WERI-Rb-1 (cell line): ENCODE measurements at regions not wholly inside any gene's neighbourhood (a gene's known extent, or its start where the extent isn't known, plus 50 kb on each side); places are given as distances from the start of the nearest gene placed in this dataset.

Experiments
- DNase-seq: peaks from one replicate; pipeline ENCODE4 v3.0.0-alpha.2; 2020
- H3K27ac ChIP-seq: fragments of 250-450 bp; sonication (Bioruptor Pico); 2 replicates; pipeline ENCODE4 v1.5.1; 2020; ENCODE audit warnings: mild to moderate bottlenecking, moderate library complexity
- H3K27me3 ChIP-seq: fragments of 250-450 bp; sonication (Bioruptor Pico); 2 replicates; pipeline ENCODE4 v1.5.1; 2021; ENCODE audit warnings: mild to moderate bottlenecking, low read depth, moderate library complexity; ENCODE audit not compliant: insufficient read depth, severe bottlenecking
- H3K36me3 ChIP-seq: fragments of 250-450 bp; sonication (Bioruptor Pico); 2 replicates; pipeline ENCODE4 v1.5.1; 2020; ENCODE audit warnings: mild to moderate bottlenecking, moderate library complexity
- H3K4me3 ChIP-seq: 2 replicates; pipeline ENCODE4 v1.5.1; 2011; ENCODE audit warnings: low read depth, mild to moderate bottlenecking, control low read depth, low read length
- H3K9me3 ChIP-seq: fragments of 250-450 bp; sonication (Bioruptor Pico); 2 replicates; pipeline ENCODE4 v1.5.1; 2021; ENCODE audit warnings: mild to moderate bottlenecking, moderate library complexity; ENCODE audit not compliant: severe bottlenecking
- TF ChIP-seq, protein P1 (sequence below): IDR thresholded peaks from 2 replicates; pipeline ENCODE4 v1.5.1; 2011; ENCODE audit warnings: low read depth, mild to moderate bottlenecking, control low read depth, inconsistent platforms, low read length

DNA sequence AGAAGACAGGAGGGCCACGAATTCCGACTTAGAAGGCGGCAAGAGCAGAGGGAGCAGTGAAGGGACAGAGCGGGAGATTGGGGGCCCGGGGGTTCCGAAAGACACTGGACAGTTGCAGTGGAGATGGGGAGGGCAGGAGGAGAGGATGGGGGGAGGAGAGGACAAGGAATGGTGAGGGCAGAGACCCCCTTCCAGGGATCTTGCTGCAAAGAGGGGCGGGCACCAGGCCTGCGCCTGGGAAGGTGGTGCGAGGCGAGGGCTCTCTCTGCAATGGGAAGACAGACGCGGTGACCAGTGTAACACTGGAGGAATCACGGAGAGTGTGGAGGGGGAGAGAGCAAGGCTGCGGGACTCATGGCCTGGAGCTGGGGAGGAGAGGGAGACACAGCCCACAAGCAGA lies 185.2 kb downstream of the RBFOX3 start:
- no peaks in the 10 kb centered on the region for H3K27me3 ChIP-seq

GRCh38 chr17:79424471-79425185 lies 186.2 kb downstream of the RBFOX3 start:
- no peak overlapping the region for H3K27ac ChIP-seq

More for the DNA sequence above, 185.2 kb downstream of the RBFOX3 start:
- Histone ChIP-seq H3K27ac (no peak overlapping the region), H3K4me3 (no peak overlapping the region), H3K9me3 (no peaks in the 10 kb centered on the region), H3K36me3 (no peaks in the 10 kb centered on the region; the same call in 1 of the 2 replicates)
- DNase-seq: no peak
- TF ChIP-seq, protein P1, sequence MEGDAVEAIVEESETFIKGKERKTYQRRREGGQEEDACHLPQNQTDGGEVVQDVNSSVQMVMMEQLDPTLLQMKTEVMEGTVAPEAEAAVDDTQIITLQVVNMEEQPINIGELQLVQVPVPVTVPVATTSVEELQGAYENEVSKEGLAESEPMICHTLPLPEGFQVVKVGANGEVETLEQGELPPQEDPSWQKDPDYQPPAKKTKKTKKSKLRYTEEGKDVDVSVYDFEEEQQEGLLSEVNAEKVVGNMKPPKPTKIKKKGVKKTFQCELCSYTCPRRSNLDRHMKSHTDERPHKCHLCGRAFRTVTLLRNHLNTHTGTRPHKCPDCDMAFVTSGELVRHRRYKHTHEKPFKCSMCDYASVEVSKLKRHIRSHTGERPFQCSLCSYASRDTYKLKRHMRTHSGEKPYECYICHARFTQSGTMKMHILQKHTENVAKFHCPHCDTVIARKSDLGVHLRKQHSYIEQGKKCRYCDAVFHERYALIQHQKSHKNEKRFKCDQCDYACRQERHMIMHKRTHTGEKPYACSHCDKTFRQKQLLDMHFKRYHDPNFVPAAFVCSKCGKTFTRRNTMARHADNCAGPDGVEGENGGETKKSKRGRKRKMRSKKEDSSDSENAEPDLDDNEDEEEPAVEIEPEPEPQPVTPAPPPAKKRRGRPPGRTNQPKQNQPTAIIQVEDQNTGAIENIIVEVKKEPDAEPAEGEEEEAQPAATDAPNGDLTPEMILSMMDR: no peak

DNA sequence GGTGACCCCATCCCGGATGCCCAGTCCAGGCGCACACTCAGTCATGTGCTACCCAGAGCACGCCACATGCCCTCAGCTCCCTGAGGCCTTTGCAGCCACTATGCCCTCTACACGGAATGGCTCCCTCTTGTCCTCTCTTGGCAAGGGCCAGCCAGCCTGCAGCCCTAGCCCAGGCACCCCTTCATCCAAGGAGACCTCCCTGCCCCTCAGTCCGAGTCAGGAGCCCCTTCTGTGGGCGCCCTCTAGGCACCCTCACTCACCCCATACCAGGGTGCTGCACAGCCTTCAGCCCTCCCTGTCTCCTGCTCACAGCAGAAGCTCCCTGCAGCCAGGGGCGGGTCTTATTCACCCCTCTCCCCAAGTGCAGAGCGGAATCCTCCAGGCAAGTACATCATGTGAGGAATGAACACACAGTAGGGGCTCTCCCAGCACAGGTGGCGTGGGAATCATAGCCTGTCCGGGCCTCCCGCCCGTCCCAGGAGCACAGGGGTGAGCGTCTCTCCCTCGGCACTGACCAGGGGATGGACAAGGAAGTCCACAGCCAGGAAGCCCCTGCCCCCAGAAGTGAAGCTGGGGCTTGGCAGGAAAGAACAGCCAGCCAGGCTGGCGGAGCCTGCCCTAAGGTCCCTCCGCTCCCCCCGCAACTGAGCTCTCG lies 186.9 kb downstream of the RBFOX3 start:
- Histone ChIP-seq H3K36me3 (no peaks in the 10 kb centered on the region; the same call in 1 of the 2 replicates), H3K27me3 (no peaks in the 10 kb centered on the region), H3K9me3 (no peaks in the 10 kb centered on the region), H3K27ac (no peak overlapping the region), H3K4me3 (no peak overlapping the region)
- TF ChIP-seq, protein P1: no peak
- no peak for DNase-seq

More at GRCh38 chr17:79424471-79425185, 186.2 kb downstream of the RBFOX3 start:
- Histone ChIP-seq H3K4me3 (no peak overlapping the region), H3K27me3 (no peaks in the 10 kb centered on the region), H3K9me3 (no peaks in the 10 kb centered on the region), H3K36me3 (no peaks in the 10 kb centered on the region; the same call in 1 of the 2 replicates)
- TF ChIP-seq, protein P1: no peak
- no peak for DNase-seq

GRCh38 chr17:79422236-79422635 lies 188.6 kb downstream of the RBFOX3 start:
- Histone ChIP-seq H3K27me3 (no peaks in the 10 kb centered on the region), H3K36me3 (no peaks in the 10 kb centered on the region; the same call in 1 of the 2 replicates), H3K27ac (no peak overlapping the region), H3K9me3 (no peaks in the 10 kb centered on the region), H3K4me3 (no peak overlapping the region)
- DNase-seq: no peak
- TF ChIP-seq, protein P1: no peak

- Histone ChIP-seq H3K9me3 (no peaks in the 10 kb centered on the region), H3K36me3 (no peaks in the 10 kb centered on the region), H3K27ac (no peak overlapping the region), H3K27me3 (no peaks in the 10 kb centered on the region), H3K4me3 (no peak overlapping the region)
- no peak for DNase-seq
- TF ChIP-seq, protein P1: no peak
These were observed 190.3 kb downstream of the RBFOX3 start for GRCh38 chr17:79420318-79421243.
